ENCODE measurements at regions not wholly inside any gene's neighbourhood (a gene's known extent, or its start where the extent isn't known, plus 50 kb on each side); places are given as distances from the start of the nearest gene placed in this dataset.

DNA sequence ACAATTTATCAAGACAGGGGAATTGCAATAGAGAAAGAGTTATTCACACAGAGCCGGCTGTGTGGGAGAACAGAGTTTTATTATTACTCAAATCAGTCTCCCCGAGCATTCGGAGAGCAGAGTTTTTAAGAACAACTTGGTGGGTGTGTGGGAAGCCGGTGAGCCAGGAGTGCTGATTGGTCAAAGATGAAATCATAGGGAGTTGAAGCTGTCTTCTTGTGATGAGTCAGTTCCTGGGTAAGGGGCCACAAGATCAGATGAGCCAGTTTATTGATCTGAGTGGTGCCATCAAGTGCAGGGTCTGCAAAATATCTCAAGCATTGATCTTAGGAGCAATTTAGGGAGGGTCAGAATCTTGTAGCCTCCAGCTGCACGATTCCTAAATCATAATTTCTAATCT, 50.0 kb upstream of the ECI2 start:
- TF ChIP-seq EP300 (conservative IDR thresholded peaks at IDR 0.05; ENCODE audit: poor library complexity, severe bottlenecking) = no peak
- TF ChIP-seq, protein P1, sequence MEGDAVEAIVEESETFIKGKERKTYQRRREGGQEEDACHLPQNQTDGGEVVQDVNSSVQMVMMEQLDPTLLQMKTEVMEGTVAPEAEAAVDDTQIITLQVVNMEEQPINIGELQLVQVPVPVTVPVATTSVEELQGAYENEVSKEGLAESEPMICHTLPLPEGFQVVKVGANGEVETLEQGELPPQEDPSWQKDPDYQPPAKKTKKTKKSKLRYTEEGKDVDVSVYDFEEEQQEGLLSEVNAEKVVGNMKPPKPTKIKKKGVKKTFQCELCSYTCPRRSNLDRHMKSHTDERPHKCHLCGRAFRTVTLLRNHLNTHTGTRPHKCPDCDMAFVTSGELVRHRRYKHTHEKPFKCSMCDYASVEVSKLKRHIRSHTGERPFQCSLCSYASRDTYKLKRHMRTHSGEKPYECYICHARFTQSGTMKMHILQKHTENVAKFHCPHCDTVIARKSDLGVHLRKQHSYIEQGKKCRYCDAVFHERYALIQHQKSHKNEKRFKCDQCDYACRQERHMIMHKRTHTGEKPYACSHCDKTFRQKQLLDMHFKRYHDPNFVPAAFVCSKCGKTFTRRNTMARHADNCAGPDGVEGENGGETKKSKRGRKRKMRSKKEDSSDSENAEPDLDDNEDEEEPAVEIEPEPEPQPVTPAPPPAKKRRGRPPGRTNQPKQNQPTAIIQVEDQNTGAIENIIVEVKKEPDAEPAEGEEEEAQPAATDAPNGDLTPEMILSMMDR (IDR thresholded peaks at IDR 0.05; ENCODE audit: poor library complexity, severe bottlenecking) = no peak
- TF ChIP-seq EZH2 (IDR thresholded peaks at IDR 0.05; ENCODE audit: borderline replicate concordance, insufficient read depth, low read length, poor library complexity, severe bottlenecking) = no peak
- TF ChIP-seq POLR2AphosphoS5 (IDR thresholded peaks at IDR 0.05) = no peak
- TF ChIP-seq, protein P2, sequence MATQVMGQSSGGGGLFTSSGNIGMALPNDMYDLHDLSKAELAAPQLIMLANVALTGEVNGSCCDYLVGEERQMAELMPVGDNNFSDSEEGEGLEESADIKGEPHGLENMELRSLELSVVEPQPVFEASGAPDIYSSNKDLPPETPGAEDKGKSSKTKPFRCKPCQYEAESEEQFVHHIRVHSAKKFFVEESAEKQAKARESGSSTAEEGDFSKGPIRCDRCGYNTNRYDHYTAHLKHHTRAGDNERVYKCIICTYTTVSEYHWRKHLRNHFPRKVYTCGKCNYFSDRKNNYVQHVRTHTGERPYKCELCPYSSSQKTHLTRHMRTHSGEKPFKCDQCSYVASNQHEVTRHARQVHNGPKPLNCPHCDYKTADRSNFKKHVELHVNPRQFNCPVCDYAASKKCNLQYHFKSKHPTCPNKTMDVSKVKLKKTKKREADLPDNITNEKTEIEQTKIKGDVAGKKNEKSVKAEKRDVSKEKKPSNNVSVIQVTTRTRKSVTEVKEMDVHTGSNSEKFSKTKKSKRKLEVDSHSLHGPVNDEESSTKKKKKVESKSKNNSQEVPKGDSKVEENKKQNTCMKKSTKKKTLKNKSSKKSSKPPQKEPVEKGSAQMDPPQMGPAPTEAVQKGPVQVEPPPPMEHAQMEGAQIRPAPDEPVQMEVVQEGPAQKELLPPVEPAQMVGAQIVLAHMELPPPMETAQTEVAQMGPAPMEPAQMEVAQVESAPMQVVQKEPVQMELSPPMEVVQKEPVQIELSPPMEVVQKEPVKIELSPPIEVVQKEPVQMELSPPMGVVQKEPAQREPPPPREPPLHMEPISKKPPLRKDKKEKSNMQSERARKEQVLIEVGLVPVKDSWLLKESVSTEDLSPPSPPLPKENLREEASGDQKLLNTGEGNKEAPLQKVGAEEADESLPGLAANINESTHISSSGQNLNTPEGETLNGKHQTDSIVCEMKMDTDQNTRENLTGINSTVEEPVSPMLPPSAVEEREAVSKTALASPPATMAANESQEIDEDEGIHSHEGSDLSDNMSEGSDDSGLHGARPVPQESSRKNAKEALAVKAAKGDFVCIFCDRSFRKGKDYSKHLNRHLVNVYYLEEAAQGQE (IDR thresholded peaks at IDR 0.05; ENCODE audit: borderline replicate concordance) = no peak
- no peak for TF ChIP-seq TAF1 (IDR thresholded peaks at IDR 0.05; ENCODE audit: low read depth)
- no peak for TF ChIP-seq RAD21 (conservative IDR thresholded peaks at IDR 0.05)
- no peak for TF ChIP-seq SMC3 (conservative IDR thresholded peaks at IDR 0.05; ENCODE audit: poor library complexity)
- no peak for TF ChIP-seq MXI1 (conservative IDR thresholded peaks at IDR 0.05; ENCODE audit: poor library complexity, severe bottlenecking)
